Endodermal cell (in vitro differentiated cells): ENCODE measurements at regions not wholly inside any gene's neighbourhood (a gene's known extent, or its start where the extent isn't known, plus 50 kb on each side); places are given as distances from the start of the nearest gene placed in this dataset.

Experiments
- DNase-seq: peaks from one replicate; pipeline ENCODE4 v3.0.0-alpha.2; 2017
- H3K27ac ChIP-seq: 2 replicates; pipeline ENCODE4 v1.5.1; 2013; ENCODE audit warnings: mild to moderate bottlenecking, low read depth, low read length, moderate library complexity
- H3K27me3 ChIP-seq: 2 replicates; pipeline ENCODE4 v1.6.1; 2013; ENCODE audit warnings: mild to moderate bottlenecking, low read length, moderate library complexity; ENCODE audit not compliant: insufficient read depth, control insufficient read depth, poor library complexity, severe bottlenecking
- H3K36me3 ChIP-seq: 2 replicates; pipeline ENCODE4 v1.7.0; 2013; ENCODE audit warnings: mild to moderate bottlenecking, low read length, moderate library complexity; ENCODE audit not compliant: control insufficient read depth, insufficient read depth
- H3K4me1 ChIP-seq: one replicate; pipeline ENCODE4 v1.7.0; 2013; ENCODE audit warnings: low read length; ENCODE audit not compliant: control insufficient read depth, insufficient read depth
- H3K4me3 ChIP-seq: 2 replicates; pipeline ENCODE4 v1.5.1; 2013; ENCODE audit warnings: mild to moderate bottlenecking, low read length, moderate library complexity
- H3K9ac ChIP-seq: 2 replicates; pipeline ENCODE4 v1.6.1; 2013; ENCODE audit warnings: mild to moderate bottlenecking, low read length, moderate library complexity; ENCODE audit not compliant: poor library complexity, severe bottlenecking; ENCODE audit errors: extremely low read depth
- H3K9me3 ChIP-seq: 2 replicates; pipeline ENCODE4 v1.6.1; 2013; ENCODE audit warnings: mild to moderate bottlenecking, low read length, moderate library complexity; ENCODE audit not compliant: control insufficient read depth
- H3K27ac Mint-ChIP-seq: 2 replicates; pipeline ENCODE4 v1.8.0; 2020; ENCODE audit warnings: mixed read lengths
- H3K27me3 Mint-ChIP-seq: 2 replicates; pipeline ENCODE4 v1.8.0; 2021; ENCODE audit warnings: mild to moderate bottlenecking, mixed read lengths; ENCODE audit not compliant: insufficient read depth
- H3K36me3 Mint-ChIP-seq: 2 replicates; pipeline ENCODE4 v1.8.0; 2020; ENCODE audit warnings: low read depth, mixed read lengths
- H3K4me1 Mint-ChIP-seq: 2 replicates; pipeline ENCODE4 v1.8.0; 2020; ENCODE audit warnings: mixed read lengths
- H3K4me3 Mint-ChIP-seq: 2 replicates; pipeline ENCODE4 v1.8.0; 2020; ENCODE audit warnings: mild to moderate bottlenecking, moderate library complexity, mixed read lengths
- H3K9me3 Mint-ChIP-seq: 2 replicates; pipeline ENCODE4 v1.8.0; 2020; ENCODE audit warnings: mild to moderate bottlenecking, mixed read lengths
- CTCF ChIP-seq: fragments of 200-600 bp; sonication (generic); conservative IDR thresholded peaks from 2 replicates; pipeline ENCODE4 v1.5.0; 2021; ENCODE audit warnings: antibody characterized with exemption, mild to moderate bottlenecking
- WGBS, 2 experiments: methylation state at CpG; one replicate each; pipeline versions ENCODE4 v1.1.5 to v1.1.7; 2013; ENCODE audit warnings: missing lambda C conversion rate in 2 of 2, mixed read lengths in 1 of 2; ENCODE audit not compliant: insufficient coverage in 1 of 2, insufficient read length in 1 of 2; 5-methylcytosine and 5-hydroxymethylcytosine counted together

GRCh38 chr2:15852811-15853210 is 87.5 kb upstream of the MYCN start:
- DNase-seq, result no peak
- H3K4me1 ChIP-seq, result no peaks in the 10 kb centered on the region
- no peak overlapping the region for H3K4me3 Mint-ChIP-seq
- H3K27ac ChIP-seq, result no peak overlapping the region
- no peak overlapping the region for H3K27ac Mint-ChIP-seq
- no peak overlapping the region for H3K9ac ChIP-seq
- TF ChIP-seq CTCF, result no peak
- H3K27me3 ChIP-seq, result no peaks in the 10 kb centered on the region
- no peaks in the 10 kb centered on the region for H3K36me3 Mint-ChIP-seq
- H3K27me3 Mint-ChIP-seq, result peaks cover 3% of the 10 kb centered on the region
- no peak overlapping the region for H3K4me3 ChIP-seq
- H3K4me1 Mint-ChIP-seq, result no peaks in the 10 kb centered on the region
- WGBS, 2 experiments, result 93% methylated on average over 2 of the region's 2 CpGs; no CpG with 5 or more reads in 1 of the 2 experiments
- H3K9me3 Mint-ChIP-seq, result peaks cover 6% of the 10 kb centered on the region
- no peaks in the 10 kb centered on the region for H3K9me3 ChIP-seq
- no peaks in the 10 kb centered on the region for H3K36me3 ChIP-seq

GRCh38 chr2:15853903-15854302 is 86.4 kb upstream of the MYCN start:
- Mint-ChIP-seq H3K4me1 (no peaks in the 10 kb centered on the region), H3K36me3 (no peaks in the 10 kb centered on the region), H3K27me3 (peaks cover 3% of the 10 kb centered on the region), H3K27ac (no peak overlapping the region), H3K9me3 (peaks cover 6% of the 10 kb centered on the region), H3K4me3 (no peak overlapping the region)
- no peak for TF ChIP-seq CTCF
- Histone ChIP-seq H3K4me3 (no peak overlapping the region), H3K9ac (no peak overlapping the region), H3K27me3 (no peaks in the 10 kb centered on the region), H3K4me1 (no peaks in the 10 kb centered on the region), H3K36me3 (no peaks in the 10 kb centered on the region), H3K27ac (no peak overlapping the region), H3K9me3 (no peaks in the 10 kb centered on the region)
- WGBS, 2 experiments, result 50 to 93% methylated on average over 2 of the region's 3 CpGs
- no peak for DNase-seq

- no peaks in the 10 kb centered on the region for H3K4me1 ChIP-seq
- H3K9me3 ChIP-seq, result no peaks in the 10 kb centered on the region
- Mint-ChIP-seq H3K27me3 (no peaks in the 10 kb centered on the region), H3K36me3 (no peaks in the 10 kb centered on the region), H3K4me1 (no peaks in the 10 kb centered on the region), H3K4me3 (no peak overlapping the region), H3K9me3 (no peaks in the 10 kb centered on the region), H3K27ac (no peak overlapping the region)
- H3K27me3 ChIP-seq, result no peaks in the 10 kb centered on the region
- no peak for TF ChIP-seq CTCF
- H3K4me3 ChIP-seq, result no peak overlapping the region
- H3K27ac ChIP-seq, result no peak overlapping the region
- no peaks in the 10 kb centered on the region for H3K36me3 ChIP-seq
- DNase-seq, result no peak
- no peak overlapping the region for H3K9ac ChIP-seq
Measured at GRCh38 chr2:15855766-15856260, 84.5 kb upstream of the MYCN start.
